ENCODE measurements at regions not wholly inside any gene's neighbourhood (a gene's known extent, or its start where the extent isn't known, plus 50 kb on each side); places are given as distances from the start of the nearest gene placed in this dataset.

GRCh38 chr2:16813593-16813992 lies 148.0 kb upstream of the CYRIA start:
- Histone ChIP-seq H3K4me1 (ENCODE audit: control insufficient read depth, insufficient read depth, low read length) (no peaks in the 10 kb centered on the region), H3K27me3 (ENCODE audit: control insufficient read depth, insufficient read depth, low read length, poor library complexity, severe bottlenecking) (no peaks in the 10 kb centered on the region), H3K36me3 (ENCODE audit: control insufficient read depth, insufficient read depth, low read length) (no peaks in the 10 kb centered on the region), H3K9me3 (ENCODE audit: control insufficient read depth, low read length) (no peaks in the 10 kb centered on the region), H3K27ac (ENCODE audit: insufficient read depth, low read depth, low read length, poor library complexity, severe bottlenecking) (no peak overlapping the region), H3K4me3 (ENCODE audit: insufficient read depth, low read depth, low read length) (no peak overlapping the region)
- WGBS, 2 experiments: 95% methylated on average over 1 of the region's 1 CpG

- no peaks in the 10 kb centered on the region for H3K4me1 ChIP-seq (ENCODE audit: control insufficient read depth, insufficient read depth, low read length)
- 30 to 66% methylated on average over 1 to 2 of the region's 2 CpGs for WGBS, 2 experiments
- no peaks in the 10 kb centered on the region for H3K9me3 ChIP-seq (ENCODE audit: control insufficient read depth, low read length)
These were observed 132.8 kb upstream of the CYRIA start for GRCh38 chr2:16798472-16798871.

DNA sequence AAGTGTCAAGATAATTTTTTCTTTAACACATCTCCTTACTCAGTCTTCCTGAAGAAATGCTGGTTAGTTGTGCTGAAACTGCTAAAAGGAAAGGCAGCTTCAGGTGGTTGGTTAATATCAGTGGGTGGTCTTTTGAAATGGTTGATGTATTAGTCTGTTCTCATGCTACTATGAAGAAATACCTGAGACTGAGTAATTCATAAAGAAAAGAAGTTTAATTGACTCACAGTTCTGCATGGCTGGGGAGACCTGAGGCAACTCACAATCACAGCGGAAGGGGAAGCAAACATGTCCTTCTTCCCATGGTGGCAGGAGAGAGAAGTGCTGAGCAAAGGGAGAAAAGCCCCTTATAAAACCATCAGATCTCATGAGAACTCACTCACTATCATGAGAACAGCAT lies 125.9 kb upstream of the CYRIA start:
- H3K36me3 ChIP-seq (ENCODE audit: control insufficient read depth, insufficient read depth, low read length): no peaks in the 10 kb centered on the region
- no peaks in the 10 kb centered on the region for H3K9me3 ChIP-seq (ENCODE audit: control insufficient read depth, low read length)
- H3K27ac ChIP-seq (ENCODE audit: insufficient read depth, low read depth, low read length, poor library complexity, severe bottlenecking): no peak overlapping the region
- WGBS, 2 experiments: 100% methylated on average over 1 of the region's 1 CpG
- H3K4me3 ChIP-seq (ENCODE audit: insufficient read depth, low read depth, low read length): no peak overlapping the region
- no peaks in the 10 kb centered on the region for H3K27me3 ChIP-seq (ENCODE audit: control insufficient read depth, insufficient read depth, low read length, poor library complexity, severe bottlenecking)
- H3K4me1 ChIP-seq (ENCODE audit: control insufficient read depth, insufficient read depth, low read length): no peaks in the 10 kb centered on the region

More at GRCh38 chr2:16798472-16798871, 132.8 kb upstream of the CYRIA start:
- H3K36me3 ChIP-seq (ENCODE audit: control insufficient read depth, insufficient read depth, low read length): no peaks in the 10 kb centered on the region
- H3K27ac ChIP-seq (ENCODE audit: insufficient read depth, low read depth, low read length, poor library complexity, severe bottlenecking): no peak overlapping the region
- no peaks in the 10 kb centered on the region for H3K27me3 ChIP-seq (ENCODE audit: control insufficient read depth, insufficient read depth, low read length, poor library complexity, severe bottlenecking)
- H3K4me3 ChIP-seq (ENCODE audit: insufficient read depth, low read depth, low read length): no peak overlapping the region

- H3K9me3 ChIP-seq (ENCODE audit: control insufficient read depth, low read length): no peaks in the 10 kb centered on the region
- no peak overlapping the region for H3K4me3 ChIP-seq (ENCODE audit: insufficient read depth, low read depth, low read length)
- 76 to 82% methylated on average over 3 of the region's 3 CpGs for WGBS, 2 experiments
- no peak overlapping the region for H3K27ac ChIP-seq (ENCODE audit: insufficient read depth, low read depth, low read length, poor library complexity, severe bottlenecking)
- H3K36me3 ChIP-seq (ENCODE audit: control insufficient read depth, insufficient read depth, low read length): no peaks in the 10 kb centered on the region
- H3K27me3 ChIP-seq (ENCODE audit: control insufficient read depth, insufficient read depth, low read length, poor library complexity, severe bottlenecking): no peaks in the 10 kb centered on the region
- no peaks in the 10 kb centered on the region for H3K4me1 ChIP-seq (ENCODE audit: control insufficient read depth, insufficient read depth, low read length)
These were observed 119.5 kb upstream of the CYRIA start for GRCh38 chr2:16785149-16785548.

- WGBS, 2 experiments: 77 to 78% methylated on average over 3 of the region's 3 CpGs
- Histone ChIP-seq H3K4me1 (ENCODE audit: control insufficient read depth, insufficient read depth, low read length) (no peaks in the 10 kb centered on the region), H3K27me3 (ENCODE audit: control insufficient read depth, insufficient read depth, low read length, poor library complexity, severe bottlenecking) (no peaks in the 10 kb centered on the region), H3K9me3 (ENCODE audit: control insufficient read depth, low read length) (no peaks in the 10 kb centered on the region), H3K36me3 (ENCODE audit: control insufficient read depth, insufficient read depth, low read length) (no peaks in the 10 kb centered on the region), H3K4me3 (ENCODE audit: insufficient read depth, low read depth, low read length) (no peak overlapping the region), H3K27ac (ENCODE audit: insufficient read depth, low read depth, low read length, poor library complexity, severe bottlenecking) (no peak overlapping the region)
These were observed 119.0 kb upstream of the CYRIA start for GRCh38 chr2:16784652-16785051.

- H3K27ac ChIP-seq (ENCODE audit: insufficient read depth, low read depth, low read length, poor library complexity, severe bottlenecking): no peak overlapping the region
- no peak overlapping the region for H3K4me3 ChIP-seq (ENCODE audit: insufficient read depth, low read depth, low read length)
- no peaks in the 10 kb centered on the region for H3K27me3 ChIP-seq (ENCODE audit: control insufficient read depth, insufficient read depth, low read length, poor library complexity, severe bottlenecking)
- no peaks in the 10 kb centered on the region for H3K36me3 ChIP-seq (ENCODE audit: control insufficient read depth, insufficient read depth, low read length)
- H3K4me1 ChIP-seq (ENCODE audit: control insufficient read depth, insufficient read depth, low read length): no peaks in the 10 kb centered on the region
- H3K9me3 ChIP-seq (ENCODE audit: control insufficient read depth, low read length): no peaks in the 10 kb centered on the region
- whole genome bisulfite sequencing, 2 experiments: 85 to 86% methylated on average over 10 of the region's 10 CpGs
These were observed 111.7 kb upstream of the CYRIA start for GRCh38 chr2:16777123-16777870.

- Histone ChIP-seq H3K9me3 (ENCODE audit: control insufficient read depth, low read length) (no peaks in the 10 kb centered on the region), H3K27ac (ENCODE audit: insufficient read depth, low read depth, low read length, poor library complexity, severe bottlenecking) (no peak overlapping the region), H3K4me3 (ENCODE audit: insufficient read depth, low read depth, low read length) (no peak overlapping the region), H3K36me3 (ENCODE audit: control insufficient read depth, insufficient read depth, low read length) (no peaks in the 10 kb centered on the region), H3K27me3 (ENCODE audit: control insufficient read depth, insufficient read depth, low read length, poor library complexity, severe bottlenecking) (no peaks in the 10 kb centered on the region), H3K4me1 (ENCODE audit: control insufficient read depth, insufficient read depth, low read length) (no peaks in the 10 kb centered on the region)
- WGBS, 2 experiments: 89 to 92% methylated on average over 1 of the region's 1 CpG
These were observed 110.2 kb upstream of the CYRIA start for GRCh38 chr2:16775899-16776231.

DNA sequence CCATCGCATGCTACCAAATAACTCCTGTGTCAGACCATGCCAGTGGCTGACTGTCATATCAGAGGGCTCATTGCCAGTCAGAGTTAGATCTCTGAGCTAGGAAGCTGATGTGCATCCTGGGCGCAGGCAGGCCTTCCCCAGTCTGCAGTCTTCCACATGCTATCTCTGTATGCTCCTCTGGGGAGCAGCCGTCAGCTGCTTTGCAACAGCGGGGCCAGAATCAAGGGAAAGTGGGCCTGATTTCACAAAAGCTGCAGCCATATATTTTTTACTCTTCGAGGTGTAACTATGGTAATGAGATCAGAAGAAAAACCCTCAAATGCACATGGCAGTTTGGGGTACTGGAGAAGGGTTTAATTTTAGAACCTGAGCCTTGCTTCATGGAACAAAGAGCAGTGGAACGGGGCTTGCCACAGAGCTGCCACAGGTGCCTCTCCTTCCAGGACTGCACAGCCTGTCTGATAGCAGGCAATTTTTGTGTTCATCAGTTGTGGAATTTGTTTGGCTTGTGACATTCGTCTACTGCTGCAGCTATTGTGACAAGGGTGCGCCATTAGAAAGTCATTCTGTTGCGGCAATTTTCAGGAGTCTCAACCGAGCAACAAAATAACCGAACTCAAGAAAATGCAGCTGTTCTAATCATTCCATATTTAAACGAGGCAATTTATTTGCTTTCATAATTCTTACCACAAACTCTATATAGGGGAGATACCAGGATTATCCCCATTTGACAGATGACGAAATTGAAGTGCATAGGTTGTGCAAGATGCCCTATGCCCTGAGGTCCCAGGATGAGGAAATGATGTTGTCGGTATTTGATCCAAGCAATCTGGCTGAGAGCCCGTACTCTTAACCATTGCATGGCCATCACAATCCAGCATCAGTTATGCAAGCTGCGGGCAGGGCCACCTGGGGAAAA lies 109.6 kb upstream of the CYRIA start:
- Histone ChIP-seq H3K9me3 (ENCODE audit: control insufficient read depth, low read length) (no peaks in the 10 kb centered on the region), H3K36me3 (ENCODE audit: control insufficient read depth, insufficient read depth, low read length) (no peaks in the 10 kb centered on the region), H3K4me3 (ENCODE audit: insufficient read depth, low read depth, low read length) (no peak overlapping the region), H3K27ac (ENCODE audit: insufficient read depth, low read depth, low read length, poor library complexity, severe bottlenecking) (no peak overlapping the region), H3K27me3 (ENCODE audit: control insufficient read depth, insufficient read depth, low read length, poor library complexity, severe bottlenecking) (no peaks in the 10 kb centered on the region), H3K4me1 (ENCODE audit: control insufficient read depth, insufficient read depth, low read length) (no peaks in the 10 kb centered on the region)
- 83 to 86% methylated on average over 16 of the region's 16 CpGs for WGBS, 2 experiments

GRCh38 chr2:16774091-16774490 lies 108.5 kb upstream of the CYRIA start:
- no peak overlapping the region for H3K27ac ChIP-seq (ENCODE audit: insufficient read depth, low read depth, low read length, poor library complexity, severe bottlenecking)
- 91 to 93% methylated on average over 2 of the region's 2 CpGs for WGBS, 2 experiments
- no peaks in the 10 kb centered on the region for H3K27me3 ChIP-seq (ENCODE audit: control insufficient read depth, insufficient read depth, low read length, poor library complexity, severe bottlenecking)
- H3K4me3 ChIP-seq (ENCODE audit: insufficient read depth, low read depth, low read length): no peak overlapping the region
- H3K36me3 ChIP-seq (ENCODE audit: control insufficient read depth, insufficient read depth, low read length): no peaks in the 10 kb centered on the region
- no peaks in the 10 kb centered on the region for H3K4me1 ChIP-seq (ENCODE audit: control insufficient read depth, insufficient read depth, low read length)
- no peaks in the 10 kb centered on the region for H3K9me3 ChIP-seq (ENCODE audit: control insufficient read depth, low read length)

DNA sequence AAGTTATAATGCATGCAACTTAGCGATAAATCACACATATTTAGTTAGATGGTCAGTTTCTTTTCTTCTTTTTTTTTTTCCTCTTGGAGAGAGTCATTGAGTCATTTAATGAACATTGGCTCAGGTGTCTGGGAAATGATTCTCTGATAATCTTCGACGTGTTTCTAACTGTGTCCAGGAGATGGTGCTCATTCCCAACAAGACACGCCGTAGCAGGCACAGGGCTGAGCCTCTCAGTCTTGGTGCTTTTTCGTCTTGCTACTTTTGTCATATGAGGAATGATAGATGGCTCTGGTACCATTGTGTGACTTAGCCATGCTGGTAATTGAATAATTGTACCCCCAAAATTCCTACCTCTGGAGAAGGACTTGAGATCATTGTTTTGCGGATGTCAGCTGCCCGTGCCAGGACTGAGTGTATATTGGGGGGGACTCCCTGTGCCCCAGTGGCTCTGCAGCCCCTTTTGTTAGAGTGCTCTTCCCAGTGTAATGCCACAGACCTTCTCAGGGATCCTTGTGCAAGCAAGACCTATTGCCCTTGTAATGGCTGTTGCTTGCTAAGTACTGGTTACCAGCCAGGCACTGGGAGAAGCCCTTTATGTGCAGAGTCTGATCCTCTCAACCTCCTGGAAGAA lies 107.6 kb upstream of the CYRIA start:
- Histone ChIP-seq H3K27ac (ENCODE audit: insufficient read depth, low read depth, low read length, poor library complexity, severe bottlenecking) (no peak overlapping the region), H3K27me3 (ENCODE audit: control insufficient read depth, insufficient read depth, low read length, poor library complexity, severe bottlenecking) (no peaks in the 10 kb centered on the region), H3K4me3 (ENCODE audit: insufficient read depth, low read depth, low read length) (no peak overlapping the region), H3K4me1 (ENCODE audit: control insufficient read depth, insufficient read depth, low read length) (no peaks in the 10 kb centered on the region), H3K9me3 (ENCODE audit: control insufficient read depth, low read length) (no peaks in the 10 kb centered on the region), H3K36me3 (ENCODE audit: control insufficient read depth, insufficient read depth, low read length) (no peaks in the 10 kb centered on the region)
- WGBS, 2 experiments: 35% methylated on average over 7 to 8 of the region's 8 CpGs

Measured in ectodermal cell (in vitro differentiated cells).